HG03378 (cell line): ENCODE measurements at regions not wholly inside any gene's neighbourhood (a gene's known extent, or its start where the extent isn't known, plus 50 kb on each side); places are given as distances from the start of the nearest gene placed in this dataset.
"Not testable (repeated sequence)": the region's sequence is repeated elsewhere in the genome, so short reads cannot be mapped to it uniquely, and the experiment has no call there.

Experiments used
- ATAC-seq: cut with Tn5 transposase; IDR thresholded peaks from one replicate; pipeline ENCODE4 v1.9.1; 2021; ENCODE audit warnings: mild to moderate bottlenecking, moderate library complexity; ENCODE audit not compliant: unreplicated experiment

DNA sequence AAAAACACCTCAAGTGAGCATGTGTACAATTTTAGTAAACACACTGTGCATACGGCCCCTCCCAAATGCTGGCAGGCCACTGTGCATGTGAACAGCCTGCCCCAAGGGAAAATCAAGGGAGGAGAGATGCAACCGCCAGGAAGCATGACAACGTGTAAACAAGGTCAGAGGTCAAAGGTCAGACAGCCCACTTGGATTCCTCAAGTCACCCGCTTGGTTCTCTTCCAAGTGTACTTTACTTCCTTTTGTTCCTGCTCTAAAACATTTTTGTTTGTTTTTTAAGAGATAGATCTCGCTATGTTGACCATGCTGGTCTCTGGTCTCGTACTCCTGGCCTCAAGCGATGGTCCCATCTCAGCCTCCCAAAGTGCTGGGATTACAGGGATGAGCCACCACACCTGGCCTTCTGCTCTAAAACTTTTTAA is 126.7 kb upstream of the SHB start:
- no peak for ATAC-seq

DNA sequence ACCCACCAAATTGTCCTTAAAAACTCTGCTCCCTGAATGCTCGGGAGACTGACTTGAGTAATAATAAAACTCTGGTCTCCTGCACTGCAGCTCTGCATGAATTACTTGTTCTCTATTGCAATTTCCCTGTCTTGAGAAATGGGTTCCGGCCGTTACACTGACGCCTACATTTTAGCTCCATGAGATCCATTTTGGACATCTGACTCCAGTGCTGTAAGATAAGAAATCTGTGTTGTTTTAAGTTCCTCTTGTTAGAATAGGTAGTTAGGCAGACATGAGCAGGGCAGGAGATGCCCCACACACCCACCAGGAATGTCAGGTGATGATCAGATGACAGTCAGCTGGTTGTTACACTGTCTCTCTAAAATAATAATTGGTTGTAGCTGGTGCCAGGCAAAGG is 125.8 kb upstream of the SHB start:
- ATAC-seq = no peak

DNA sequence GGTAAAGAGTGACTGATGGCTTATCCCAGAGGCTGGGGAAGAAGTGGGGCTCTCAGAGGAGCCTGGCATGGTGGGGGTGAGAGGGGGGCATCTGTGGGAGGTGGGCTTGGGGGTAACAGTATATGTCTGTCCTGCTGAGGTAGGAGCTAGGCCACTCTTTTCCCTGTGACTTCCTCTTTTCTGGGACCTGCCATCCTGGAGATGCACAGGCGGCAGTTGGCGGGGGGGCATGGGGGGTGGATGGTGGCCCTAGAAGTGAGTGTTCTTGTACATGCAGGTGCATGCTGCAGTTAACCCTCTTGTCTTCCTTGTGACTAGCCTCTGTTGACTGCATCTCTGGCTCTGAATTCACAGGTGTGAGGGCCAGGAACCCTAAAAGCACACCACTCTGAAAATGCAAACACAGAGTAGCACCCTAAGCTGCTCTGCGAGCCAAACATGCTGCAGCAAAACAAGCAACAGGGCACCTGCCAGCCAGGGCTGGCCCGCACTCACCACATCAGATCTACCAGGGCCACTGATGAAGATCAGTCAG is 123.8 kb upstream of the SHB start:
- no peak for ATAC-seq

DNA sequence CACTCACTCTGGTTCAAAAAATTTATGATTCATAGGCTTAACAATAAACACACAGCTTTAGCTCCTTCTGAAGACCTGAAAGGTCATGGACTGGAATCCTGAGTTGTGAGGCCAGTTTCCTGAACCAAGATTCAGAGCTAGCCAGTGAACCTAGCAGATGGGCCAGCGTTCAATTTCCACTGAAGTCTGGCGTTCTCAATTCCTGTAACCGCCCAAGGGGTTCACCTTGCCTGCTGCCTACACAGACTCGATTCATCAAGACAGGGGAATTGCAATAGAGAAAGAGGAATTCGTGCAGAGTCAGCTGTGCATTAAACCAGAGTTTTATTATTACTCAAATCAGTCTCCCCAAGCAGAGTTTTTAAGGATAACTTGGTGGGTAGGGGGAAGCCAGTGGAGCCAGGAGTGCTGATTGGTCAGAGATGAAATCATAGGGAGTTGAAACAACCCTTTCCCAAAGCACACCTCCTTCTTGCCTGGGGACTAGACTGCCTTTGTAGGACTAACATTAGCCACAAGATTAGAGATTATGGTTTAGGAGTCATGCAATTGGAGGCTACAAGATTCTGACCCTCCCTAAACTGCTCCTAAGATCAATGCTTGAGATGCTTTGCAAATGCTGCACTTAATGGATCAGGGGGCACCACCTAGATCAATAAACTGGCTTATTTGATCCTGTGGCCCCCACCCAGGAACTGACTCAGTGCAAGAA is 117.5 kb upstream of the SHB start:
- no peak for ATAC-seq

DNA sequence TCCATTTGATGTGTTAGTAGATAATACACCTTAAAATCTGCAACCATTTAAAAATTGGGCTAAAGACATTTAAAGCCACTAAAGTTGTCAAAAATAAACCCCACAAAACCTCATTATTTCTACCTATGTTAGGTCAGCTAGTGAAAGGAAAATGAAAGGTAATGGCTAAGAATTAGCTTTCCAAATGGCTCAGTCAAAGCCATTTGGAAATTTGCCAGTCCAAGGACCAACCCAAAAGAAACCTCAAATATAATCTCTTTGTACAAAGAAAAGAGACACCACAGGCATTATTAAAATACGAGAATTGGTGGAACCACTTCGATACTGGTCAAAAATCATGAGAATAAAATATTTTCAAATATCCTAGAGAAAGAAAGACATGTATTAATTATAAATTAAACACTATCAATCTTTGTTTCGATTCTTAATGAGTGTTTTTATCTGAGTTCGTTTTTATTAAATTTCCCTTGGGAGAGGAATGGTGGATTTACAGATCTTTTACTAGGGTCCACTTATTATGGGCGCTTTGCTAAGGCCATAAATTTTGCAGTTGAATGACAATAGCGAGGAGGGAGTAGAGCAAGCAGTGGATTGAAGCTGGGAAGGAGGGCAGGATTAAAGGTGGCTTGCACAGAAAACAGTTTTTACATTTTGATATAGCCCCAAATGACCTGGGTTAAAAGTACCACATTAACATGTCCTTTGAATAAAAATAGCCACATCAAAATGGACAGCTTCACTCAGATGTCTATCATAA is 116.8 kb upstream of the SHB start:
- ATAC-seq = no peak

DNA sequence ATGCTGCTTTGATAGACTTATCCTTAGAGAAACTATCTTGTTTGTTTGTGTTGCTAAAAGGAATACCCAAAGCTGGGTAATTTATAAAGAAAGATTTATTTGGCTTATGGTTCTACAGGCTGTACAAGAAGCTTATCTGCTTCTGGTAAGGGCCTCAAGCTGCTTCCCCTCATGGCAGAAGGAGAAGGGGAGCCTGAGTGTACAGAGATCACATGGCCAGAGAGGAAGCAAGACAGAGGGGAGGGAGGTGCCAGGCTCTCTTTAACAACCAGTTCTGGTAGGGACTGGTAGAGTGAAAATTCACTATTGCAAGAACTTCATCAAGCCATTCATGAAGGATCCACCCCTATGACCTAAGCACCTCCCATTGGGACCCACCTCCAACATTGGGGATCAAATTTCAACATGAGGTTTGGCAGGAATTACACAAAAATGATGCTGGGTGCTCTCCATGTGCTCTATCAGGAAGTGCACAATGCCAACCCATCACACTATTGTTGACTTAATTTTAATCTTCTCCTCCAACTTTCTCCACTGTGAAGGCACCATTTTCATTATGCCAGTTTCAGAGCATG is 115.1 kb upstream of the SHB start:
- no peak for ATAC-seq

DNA sequence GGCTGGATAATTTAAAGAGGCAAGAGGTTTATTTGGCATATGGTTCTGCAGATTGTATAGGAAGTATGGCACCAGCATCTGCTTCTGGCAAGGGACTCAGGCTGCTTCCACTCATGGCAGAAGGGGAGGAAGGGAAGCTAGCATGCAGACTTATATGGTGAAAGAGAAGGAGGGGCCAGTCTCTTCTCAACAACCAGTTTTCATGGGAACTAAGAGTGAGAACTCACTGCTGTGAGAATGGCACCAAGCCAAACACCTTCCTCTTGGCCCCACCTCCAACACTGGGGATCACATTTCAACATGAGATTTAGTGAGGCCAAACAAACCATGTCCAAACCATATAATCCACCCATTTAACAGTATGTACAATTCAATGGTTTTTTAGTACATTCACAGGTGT is 113.3 kb upstream of the SHB start:
- ATAC-seq = no peak

DNA sequence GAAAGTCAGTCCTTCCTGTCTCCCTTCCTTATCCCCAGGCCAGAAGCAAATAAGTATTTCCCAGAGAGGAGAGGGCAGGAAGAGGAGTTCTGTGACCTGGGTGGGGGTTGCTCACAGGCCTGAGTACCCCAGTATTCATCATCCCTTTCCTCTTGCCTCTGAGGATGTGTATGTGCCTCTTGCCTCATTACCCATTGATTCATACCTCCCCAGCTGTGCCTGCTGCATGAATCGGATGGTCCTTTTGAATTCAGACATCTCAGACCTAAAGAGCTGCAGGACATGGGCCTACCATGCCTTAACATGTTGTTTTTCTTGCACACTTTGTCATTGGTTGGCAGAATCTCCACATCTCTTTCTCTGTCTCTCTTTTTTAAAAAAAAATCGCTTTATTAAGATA is 112.8 kb upstream of the SHB start:
- ATAC-seq = no peak

DNA sequence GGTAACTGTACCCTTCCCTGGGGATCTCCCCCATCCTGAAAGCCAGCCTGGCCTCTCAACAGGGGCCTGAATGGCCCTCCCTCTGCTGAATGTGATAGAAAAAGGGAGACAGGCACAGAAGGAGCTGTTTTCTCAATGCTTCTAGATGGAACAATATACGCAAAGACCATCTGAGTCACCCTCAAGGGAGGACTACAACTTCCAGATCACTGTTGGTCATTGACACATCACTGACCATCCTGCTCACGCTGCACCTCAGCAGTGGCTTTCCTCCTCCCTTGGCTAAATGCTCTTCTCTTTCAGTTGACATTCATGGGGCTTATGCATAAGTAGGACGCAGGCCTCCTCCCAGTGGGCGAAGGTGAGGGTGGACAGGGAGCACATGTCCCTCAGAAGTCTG is 112.2 kb upstream of the SHB start:
- no peak for ATAC-seq

DNA sequence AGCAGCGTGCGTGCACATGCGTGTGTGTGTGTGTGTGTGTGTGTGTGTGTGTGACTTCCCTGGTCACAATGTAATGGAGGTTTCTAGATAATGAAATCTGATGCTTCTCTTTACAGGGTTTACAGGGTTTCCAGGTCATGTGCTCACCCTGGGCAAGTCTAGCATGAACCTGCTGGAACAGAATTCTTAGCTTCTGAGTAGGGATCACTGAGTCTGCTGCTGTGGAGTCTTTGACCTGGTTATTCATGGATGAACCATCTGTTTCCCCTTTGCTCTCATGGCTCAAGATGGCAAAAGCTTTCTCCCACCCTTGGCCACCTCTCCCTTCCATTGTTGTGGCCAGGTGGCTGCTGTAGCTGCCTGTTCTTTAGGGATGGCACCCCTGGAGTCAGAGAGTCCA is 111.6 kb upstream of the SHB start:
- no peak for ATAC-seq

DNA sequence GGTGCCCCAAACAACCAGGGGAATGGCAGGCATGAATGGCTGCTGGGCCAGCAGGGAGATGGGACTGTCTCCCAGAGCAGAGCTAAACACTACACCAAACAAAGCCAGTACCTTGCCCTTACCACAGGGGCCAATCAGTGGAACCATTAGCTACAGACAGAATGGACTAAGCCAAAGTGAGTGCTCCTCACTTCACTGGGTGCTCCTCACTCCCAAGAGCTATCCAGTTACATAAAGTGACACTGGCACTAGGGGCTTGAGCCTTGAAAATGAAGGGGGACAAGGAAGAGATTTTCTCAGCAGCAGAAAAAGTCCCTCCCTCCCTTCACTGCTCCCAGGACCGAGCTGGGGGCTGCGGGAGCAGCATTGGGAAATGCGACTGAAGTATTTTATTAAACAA is 110.9 kb upstream of the SHB start:
- no peak for ATAC-seq

DNA sequence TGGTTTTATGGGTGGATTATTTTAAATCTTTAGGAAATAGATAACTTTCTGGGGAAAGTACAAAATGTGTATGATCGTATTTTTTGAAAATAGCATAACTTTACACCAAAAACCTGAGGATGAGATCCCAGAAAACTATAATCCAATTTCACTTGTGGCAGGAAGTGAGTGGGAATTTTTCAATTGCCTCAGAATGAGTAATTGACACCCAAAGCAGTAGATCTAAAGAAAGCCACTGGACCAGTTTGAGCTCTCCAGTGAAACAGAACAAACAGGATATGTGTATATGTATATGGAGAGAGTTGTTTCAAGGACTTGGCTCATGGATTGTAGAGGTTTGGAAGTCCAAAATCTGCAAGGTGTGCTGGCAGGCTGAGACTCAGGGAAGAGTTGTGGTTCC is 109.2 kb upstream of the SHB start:
- ATAC-seq = no peak

DNA sequence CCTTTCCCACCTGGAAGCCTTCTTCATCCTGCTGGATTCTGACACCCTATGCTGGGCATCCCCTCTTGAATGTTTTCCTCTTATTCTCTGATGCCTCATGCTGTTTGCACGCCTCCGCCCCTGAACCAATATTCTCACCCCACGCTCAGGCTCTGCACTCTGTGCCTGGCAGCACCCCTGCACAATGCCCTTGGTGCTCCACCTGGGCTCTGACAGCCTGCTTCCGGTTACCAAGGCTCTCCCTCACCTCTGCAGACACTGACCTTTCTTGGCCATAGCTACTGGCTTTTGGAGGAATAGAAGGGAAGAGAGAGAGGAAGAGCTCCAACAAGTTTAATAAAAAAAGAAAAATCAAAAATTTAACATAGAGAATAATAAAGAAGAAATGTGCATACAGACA is 108.7 kb upstream of the SHB start:
- no peak for ATAC-seq

DNA sequence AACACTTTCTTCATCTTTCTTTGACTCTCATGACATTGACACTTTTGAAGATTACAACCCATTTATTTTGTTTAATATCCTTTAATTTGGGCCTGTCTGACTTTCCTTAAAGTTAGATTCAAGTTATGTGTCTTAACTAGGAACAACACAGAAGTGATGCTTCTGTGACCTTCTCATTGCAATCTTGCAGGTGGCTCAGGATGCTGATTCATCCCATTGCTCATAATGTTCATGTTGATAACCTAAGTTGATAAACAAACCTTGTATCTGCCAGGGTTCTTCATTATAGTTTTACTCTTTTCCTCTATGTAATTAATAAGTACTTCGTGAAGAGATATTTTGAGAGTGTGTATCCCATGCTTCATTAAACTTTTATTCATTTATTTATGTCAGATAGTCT is 107.2 kb upstream of the SHB start:
- ATAC-seq = no peak

DNA sequence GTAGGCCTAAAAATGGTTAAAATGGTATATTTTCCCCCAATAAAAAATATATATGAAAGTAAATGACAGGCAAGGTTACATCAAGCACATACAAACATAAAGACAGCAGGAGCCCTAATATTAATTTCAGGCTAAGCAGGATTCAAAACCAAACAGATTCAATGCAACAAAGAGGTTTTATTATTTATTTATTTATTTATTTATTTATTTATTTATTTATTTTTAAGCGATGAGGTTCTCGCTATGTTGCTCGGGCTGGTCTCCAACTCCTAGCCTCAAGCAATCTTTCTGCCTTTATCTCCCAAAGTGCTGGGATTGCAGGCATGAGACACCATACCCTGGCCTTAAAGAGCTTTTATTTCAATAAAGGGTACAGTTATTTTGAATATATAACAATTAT is 106.4 kb upstream of the SHB start:
- no peak for ATAC-seq

DNA sequence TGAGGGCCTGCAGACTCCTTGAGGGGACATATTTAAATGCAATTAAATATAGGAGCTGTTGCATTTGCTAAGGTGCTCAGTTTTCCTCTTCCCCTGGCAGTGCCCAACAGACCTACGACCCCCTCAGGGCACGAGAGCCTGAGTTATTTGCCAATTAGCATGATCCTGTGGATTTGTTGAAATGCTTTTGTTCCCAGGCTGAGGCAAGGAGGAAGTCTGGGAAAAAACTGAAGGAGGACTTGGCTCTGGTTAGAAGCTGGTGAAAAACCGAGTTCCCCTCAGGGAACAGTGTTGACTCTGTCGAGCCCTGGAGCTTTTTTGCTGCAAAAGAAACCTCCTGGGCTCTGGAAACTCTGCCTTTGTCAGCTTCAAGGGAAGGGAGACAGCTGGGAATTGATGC is 103.6 kb upstream of the SHB start:
- ATAC-seq = no peak

DNA sequence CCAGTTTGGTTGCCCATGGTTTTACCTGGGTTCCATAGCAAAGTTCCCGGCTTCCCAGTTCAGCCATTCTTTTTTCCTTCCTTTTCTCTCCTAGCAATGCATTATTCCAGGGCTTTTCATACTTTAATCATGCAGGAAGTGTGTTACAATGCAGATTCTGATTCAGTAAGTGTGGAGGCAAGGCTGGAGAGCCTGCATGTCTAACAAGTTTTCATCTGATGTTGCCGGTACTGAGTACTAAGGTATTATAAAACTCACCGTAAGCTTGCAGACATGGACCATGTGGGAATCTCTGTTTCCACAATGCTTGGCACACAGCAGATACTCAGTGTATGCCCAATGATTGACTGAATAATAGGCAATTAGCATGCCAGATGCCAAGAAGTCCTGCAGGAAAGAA is 102.9 kb upstream of the SHB start:
- ATAC-seq = no peak

DNA sequence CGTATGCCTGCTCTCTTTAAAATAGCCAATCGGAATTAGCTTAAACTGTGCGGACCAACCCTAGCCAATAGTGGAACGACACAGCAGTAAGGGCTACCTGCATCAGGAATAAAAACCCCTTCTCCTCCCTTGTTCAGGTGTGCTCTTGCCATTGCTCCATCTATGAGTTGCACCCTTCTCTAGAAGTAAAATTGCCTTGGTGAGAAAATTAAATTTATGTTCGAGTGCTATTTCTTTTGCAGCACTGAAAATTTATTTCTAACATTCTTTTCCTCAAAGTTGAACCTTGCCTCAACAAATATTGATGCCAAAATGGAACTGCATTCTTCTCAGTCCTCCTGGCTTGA is 102.5 kb upstream of the SHB start:
- no peak for ATAC-seq

DNA sequence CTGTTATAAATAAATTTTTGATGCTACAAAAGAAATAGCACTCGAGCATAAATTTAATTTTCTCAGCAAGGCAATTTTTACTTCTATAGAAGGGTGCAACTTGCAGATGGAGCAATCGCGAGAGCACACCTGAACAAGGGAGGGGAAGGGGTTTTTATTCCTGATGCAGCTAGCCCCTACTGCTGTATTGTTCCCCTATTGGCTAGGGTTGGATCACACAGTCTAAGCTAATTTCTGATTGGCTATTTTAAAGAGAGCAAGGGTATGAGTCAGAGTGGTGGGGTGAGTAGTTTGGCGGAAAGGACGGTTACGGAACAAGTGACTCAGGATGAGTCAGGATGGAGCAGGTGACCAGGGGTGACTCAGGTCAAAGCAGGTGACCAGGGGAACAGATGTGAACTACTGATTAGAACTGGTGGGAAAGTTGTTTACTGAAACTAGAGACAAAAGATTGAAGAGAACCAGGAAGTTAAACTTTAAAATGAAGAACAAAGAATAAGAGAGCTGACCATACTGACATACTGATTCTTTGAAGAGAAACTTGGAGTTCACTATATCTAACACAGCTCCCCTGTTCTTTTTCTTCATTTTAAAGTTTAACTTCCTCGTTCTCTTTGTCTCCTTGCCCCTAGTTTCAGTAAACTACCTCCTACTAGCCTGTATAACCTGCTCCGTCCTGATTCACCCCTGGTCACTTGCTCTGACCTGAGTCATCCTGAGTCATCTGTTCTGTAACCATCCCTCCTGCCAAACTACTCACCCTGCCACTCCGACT is 101.9 kb upstream of the SHB start:
- not testable (repeated sequence) for ATAC-seq

DNA sequence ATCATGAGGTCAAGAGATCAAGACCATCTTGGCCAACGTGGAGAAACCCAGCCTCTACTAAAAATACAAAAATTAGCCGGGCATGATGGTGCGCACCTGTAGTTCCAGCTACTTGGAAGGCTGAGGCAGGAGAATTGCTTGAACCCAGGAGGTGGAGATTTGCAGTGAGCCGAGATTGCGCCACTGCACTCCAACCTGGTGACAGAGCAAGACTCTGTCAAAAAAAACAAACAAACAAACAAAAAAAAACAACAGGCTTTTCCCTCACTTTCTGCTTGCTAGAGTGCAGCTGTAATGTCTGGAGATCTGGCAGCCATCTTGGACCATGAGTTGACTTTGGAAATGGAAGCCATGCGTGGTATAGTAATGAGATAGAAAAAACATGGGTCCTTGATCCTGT is 101.1 kb upstream of the SHB start:
- ATAC-seq = not testable (repeated sequence)

DNA sequence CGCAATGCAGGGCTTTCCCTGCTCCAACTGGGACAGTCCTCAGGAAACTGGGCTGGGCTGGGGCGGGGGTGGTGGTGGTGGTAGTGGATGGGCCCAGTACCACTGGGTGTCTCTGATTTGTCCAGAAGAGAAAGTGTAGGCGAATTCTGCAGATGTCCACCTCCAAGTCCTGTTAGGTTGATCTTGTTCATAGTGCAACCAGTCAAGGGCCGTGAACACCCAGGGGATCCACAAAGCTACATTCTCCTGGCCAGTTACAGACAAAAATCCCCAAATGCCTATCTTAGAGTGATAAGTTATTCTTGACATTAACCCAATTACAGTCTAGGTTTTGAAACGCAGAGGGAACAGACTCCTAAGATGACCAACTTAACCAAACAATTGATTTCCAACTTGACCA is 97.5 kb upstream of the SHB start:
- ATAC-seq = no peak
